ENCODE measurements at regions not wholly inside any gene's neighbourhood (a gene's known extent, or its start where the extent isn't known, plus 50 kb on each side); places are given as distances from the start of the nearest gene placed in this dataset.

DNA sequence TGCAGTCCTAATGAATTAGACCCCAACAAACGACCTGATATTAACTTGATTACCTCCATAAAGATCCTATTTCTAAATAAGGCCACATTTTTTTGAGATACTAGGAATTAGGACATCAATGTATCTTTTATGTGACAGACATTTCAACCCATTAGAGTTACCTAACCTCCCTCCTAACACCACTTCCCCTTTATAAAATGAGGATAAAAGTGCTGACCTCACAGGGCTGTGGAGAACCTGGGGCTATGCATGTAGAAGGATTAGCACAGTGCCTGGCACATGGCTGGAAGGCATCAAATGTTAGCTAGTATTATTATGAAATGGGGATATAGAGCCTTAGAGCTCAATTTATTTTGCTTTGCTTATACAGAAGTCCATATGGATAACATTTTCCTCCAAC lies 53.5 kb upstream of the LRRN1 start:
- intact Hi-C loops (cut with micrococcal nuclease), result no loop called here
- BruUV-seq (replicated peaks), result no TSS peak

DNA sequence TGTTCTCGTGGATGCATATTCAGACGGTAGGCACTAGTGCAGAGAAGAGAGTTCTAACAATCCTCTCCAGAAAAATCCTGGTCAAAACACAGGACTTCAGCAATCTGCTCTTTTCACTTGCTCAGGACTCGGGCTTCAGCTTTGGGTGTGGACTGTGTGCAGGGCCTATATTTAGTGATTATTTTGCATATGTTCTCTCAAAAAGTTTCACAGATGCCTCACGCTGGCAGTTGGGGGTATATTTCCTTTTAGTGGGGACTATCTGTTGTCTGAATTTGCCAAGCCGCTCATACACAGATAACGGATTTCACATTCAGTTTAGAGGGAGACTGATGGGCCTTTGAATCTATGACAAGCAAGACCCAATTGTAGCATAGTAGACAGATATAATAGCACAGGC lies 54.4 kb upstream of the LRRN1 start:
- H3K9me3 Mint-ChIP-seq (ENCODE audit: unreplicated experiment), result no peaks in the 10 kb centered on the region
- no TSS peak for BruUV-seq (replicated peaks)
- H3K36me3 Mint-ChIP-seq (ENCODE audit: insufficient read depth, unreplicated experiment), result peaks cover 6% of the 10 kb centered on the region
- DNase-seq (ENCODE audit: unreplicated experiment), result no peak
- H3K4me3 Mint-ChIP-seq (ENCODE audit: unreplicated experiment), result no peak overlapping the region
- CTCF ChIA-PET, result no interaction called here
- no peak overlapping the region for H3K27ac Mint-ChIP-seq (ENCODE audit: low read depth, unreplicated experiment)
- intact Hi-C loops (cut with micrococcal nuclease), result no loop called here
- H3K27me3 Mint-ChIP-seq (ENCODE audit: insufficient read depth, unreplicated experiment), result no peaks in the 10 kb centered on the region
- H3K4me1 Mint-ChIP-seq (ENCODE audit: insufficient read depth, unreplicated experiment), result no peaks in the 10 kb centered on the region
- no peak for TF ChIP-seq CTCF (IDR thresholded peaks at IDR 0.05; ENCODE audit: unreplicated experiment)
- POLR2A ChIA-PET, result no interaction called here

More for the DNA sequence above, 53.5 kb upstream of the LRRN1 start:
- DNase-seq (ENCODE audit: unreplicated experiment), result no peak
- Mint-ChIP-seq H3K27ac (ENCODE audit: low read depth, unreplicated experiment) (no peak overlapping the region), H3K36me3 (ENCODE audit: insufficient read depth, unreplicated experiment) (peaks cover 6% of the 10 kb centered on the region), H3K9me3 (ENCODE audit: unreplicated experiment) (no peaks in the 10 kb centered on the region), H3K4me1 (ENCODE audit: insufficient read depth, unreplicated experiment) (no peaks in the 10 kb centered on the region), H3K27me3 (ENCODE audit: insufficient read depth, unreplicated experiment) (no peaks in the 10 kb centered on the region), H3K4me3 (ENCODE audit: unreplicated experiment) (no peak overlapping the region)
- no peak for TF ChIP-seq CTCF (IDR thresholded peaks at IDR 0.05; ENCODE audit: unreplicated experiment)
- ChIA-PET CTCF (interaction anchor here (1.0 kb wide), 1 partner anchor 252 kb away, joined by 3 read pairs; no protein-coding TSS in a partner anchor), POLR2A (no interaction called here)

DNA sequence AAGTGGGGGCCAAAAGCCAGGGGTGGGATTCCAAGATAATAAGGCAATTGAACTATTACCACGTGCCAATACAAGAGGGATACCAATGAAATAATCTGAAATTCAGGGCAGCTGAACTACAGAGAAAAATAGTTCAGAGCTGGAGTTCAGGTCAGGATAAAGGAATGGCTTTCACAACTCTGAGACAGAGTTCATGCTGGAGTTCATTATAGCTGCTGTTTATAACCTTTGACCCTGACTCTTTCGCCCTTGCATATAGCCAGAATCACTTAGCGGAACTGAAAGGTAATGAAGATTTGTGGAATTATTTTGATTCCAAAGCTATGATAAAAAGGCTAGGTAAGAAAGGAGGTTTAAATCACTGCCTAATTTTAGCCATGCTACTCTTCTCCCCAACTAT lies 55.5 kb upstream of the LRRN1 start:
- ChIA-PET CTCF (interaction anchor here (0.6 to 1.5 kb wide), 4 partner anchors 13 to 543 kb away, joined by 3 to 5 read pairs (median 4); no protein-coding TSS in a partner anchor), POLR2A (no interaction called here)
- no peaks in the 10 kb centered on the region for H3K27me3 Mint-ChIP-seq (ENCODE audit: insufficient read depth, unreplicated experiment)
- intact Hi-C loops (cut with micrococcal nuclease), result no loop called here
- H3K36me3 Mint-ChIP-seq (ENCODE audit: insufficient read depth, unreplicated experiment), result peaks cover 6% of the 10 kb centered on the region
- BruUV-seq (replicated peaks), result no TSS peak
- no peaks in the 10 kb centered on the region for H3K9me3 Mint-ChIP-seq (ENCODE audit: unreplicated experiment)
- no peak overlapping the region for H3K4me3 Mint-ChIP-seq (ENCODE audit: unreplicated experiment)
- no peak for TF ChIP-seq CTCF (IDR thresholded peaks at IDR 0.05; ENCODE audit: unreplicated experiment)
- DNase-seq (ENCODE audit: unreplicated experiment), result no peak
- no peak overlapping the region for H3K27ac Mint-ChIP-seq (ENCODE audit: low read depth, unreplicated experiment)
- no peaks in the 10 kb centered on the region for H3K4me1 Mint-ChIP-seq (ENCODE audit: insufficient read depth, unreplicated experiment)

DNA sequence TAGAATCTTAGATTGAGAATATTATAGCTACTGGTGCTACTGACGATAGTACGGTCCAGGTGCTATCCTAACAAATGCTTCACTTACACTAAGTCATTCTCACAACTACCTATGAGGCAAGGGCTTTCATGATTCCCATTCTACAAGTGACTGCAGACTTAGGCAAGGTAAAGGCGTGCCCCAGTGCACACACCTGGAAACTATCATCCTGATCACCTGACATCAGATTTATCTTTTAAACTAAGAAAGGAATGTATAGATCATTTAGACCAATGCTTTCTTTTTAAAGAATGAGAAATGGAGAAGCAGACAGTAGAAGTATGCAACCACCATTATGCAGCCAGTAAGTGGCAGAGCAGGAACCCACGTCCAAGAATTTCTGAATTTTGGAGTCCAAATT lies 59.2 kb upstream of the LRRN1 start:
- POLR2A ChIA-PET, result interaction anchor here (0.7 kb wide), 1 partner anchor 121 kb away, joined by 3 read pairs; no protein-coding TSS in a partner anchor
- Mint-ChIP-seq H3K9me3 (ENCODE audit: unreplicated experiment) (no peaks in the 10 kb centered on the region), H3K36me3 (ENCODE audit: insufficient read depth, unreplicated experiment) (no peaks in the 10 kb centered on the region), H3K27ac (ENCODE audit: low read depth, unreplicated experiment) (no peak overlapping the region), H3K4me1 (ENCODE audit: insufficient read depth, unreplicated experiment) (no peaks in the 10 kb centered on the region), H3K4me3 (ENCODE audit: unreplicated experiment) (no peak overlapping the region), H3K27me3 (ENCODE audit: insufficient read depth, unreplicated experiment) (no peaks in the 10 kb centered on the region)
- DNase-seq (ENCODE audit: unreplicated experiment), result no peak
- no peak for TF ChIP-seq CTCF (IDR thresholded peaks at IDR 0.05; ENCODE audit: unreplicated experiment)
- intact Hi-C loops (cut with micrococcal nuclease), result no loop called here
- BruUV-seq (replicated peaks), result no TSS peak
- CTCF ChIA-PET, result interaction anchor here (0.6 kb wide), 1 partner anchor 870 kb away, joined by 3 read pairs; no protein-coding TSS in a partner anchor
